ENCODE measurements at regions not wholly inside any gene's neighbourhood (a gene's known extent, or its start where the extent isn't known, plus 50 kb on each side); places are given as distances from the start of the nearest gene placed in this dataset.
A peak's percentile ranks its signal among the peaks of the same experiment; 100 is the strongest.

DNA sequence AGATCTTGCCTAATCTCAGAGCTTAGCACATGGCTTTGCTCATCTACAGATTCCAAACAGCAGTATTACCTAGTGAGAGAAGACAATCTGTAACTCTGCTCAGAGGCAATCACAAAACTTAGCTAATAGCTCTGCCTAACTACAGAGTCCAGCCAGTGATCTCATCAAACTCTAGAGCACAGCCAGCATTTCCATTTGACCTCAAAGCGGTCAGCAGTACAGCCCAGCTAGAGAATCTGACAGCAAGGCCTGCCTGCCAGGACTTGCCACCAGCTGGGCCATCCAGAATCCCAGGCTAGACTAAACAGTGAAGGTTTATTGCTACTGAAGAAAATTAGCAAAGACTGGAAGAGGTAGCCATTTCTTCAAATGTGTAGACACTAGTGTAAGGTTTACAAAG, 217.9 kb upstream of the VLDLR start:
- Histone ChIP-seq H3K4me2 (ENCODE audit: low read length) (no peak overlapping the region), H2AFZ (no peak overlapping the region), H3K4me3 (ENCODE audit: low read depth, low read length) (no peak overlapping the region), H3K27me3 (ENCODE audit: control insufficient read depth, insufficient read depth, low read length) (no peaks in the 10 kb centered on the region), H3K4me1 (no peaks in the 10 kb centered on the region), H3K36me3 (ENCODE audit: control insufficient read depth, insufficient read depth, low read length) (no peaks in the 10 kb centered on the region), H3K9ac (no peak overlapping the region), H3K27ac (no peak overlapping the region), H3K9me3 (ENCODE audit: control insufficient read depth, low read length) (no peaks in the 10 kb centered on the region), H3K79me2 (no peaks in the 10 kb centered on the region)
- TF ChIP-seq, protein P1, sequence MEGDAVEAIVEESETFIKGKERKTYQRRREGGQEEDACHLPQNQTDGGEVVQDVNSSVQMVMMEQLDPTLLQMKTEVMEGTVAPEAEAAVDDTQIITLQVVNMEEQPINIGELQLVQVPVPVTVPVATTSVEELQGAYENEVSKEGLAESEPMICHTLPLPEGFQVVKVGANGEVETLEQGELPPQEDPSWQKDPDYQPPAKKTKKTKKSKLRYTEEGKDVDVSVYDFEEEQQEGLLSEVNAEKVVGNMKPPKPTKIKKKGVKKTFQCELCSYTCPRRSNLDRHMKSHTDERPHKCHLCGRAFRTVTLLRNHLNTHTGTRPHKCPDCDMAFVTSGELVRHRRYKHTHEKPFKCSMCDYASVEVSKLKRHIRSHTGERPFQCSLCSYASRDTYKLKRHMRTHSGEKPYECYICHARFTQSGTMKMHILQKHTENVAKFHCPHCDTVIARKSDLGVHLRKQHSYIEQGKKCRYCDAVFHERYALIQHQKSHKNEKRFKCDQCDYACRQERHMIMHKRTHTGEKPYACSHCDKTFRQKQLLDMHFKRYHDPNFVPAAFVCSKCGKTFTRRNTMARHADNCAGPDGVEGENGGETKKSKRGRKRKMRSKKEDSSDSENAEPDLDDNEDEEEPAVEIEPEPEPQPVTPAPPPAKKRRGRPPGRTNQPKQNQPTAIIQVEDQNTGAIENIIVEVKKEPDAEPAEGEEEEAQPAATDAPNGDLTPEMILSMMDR (IDR thresholded peaks at IDR 0.05), result no peak

DNA sequence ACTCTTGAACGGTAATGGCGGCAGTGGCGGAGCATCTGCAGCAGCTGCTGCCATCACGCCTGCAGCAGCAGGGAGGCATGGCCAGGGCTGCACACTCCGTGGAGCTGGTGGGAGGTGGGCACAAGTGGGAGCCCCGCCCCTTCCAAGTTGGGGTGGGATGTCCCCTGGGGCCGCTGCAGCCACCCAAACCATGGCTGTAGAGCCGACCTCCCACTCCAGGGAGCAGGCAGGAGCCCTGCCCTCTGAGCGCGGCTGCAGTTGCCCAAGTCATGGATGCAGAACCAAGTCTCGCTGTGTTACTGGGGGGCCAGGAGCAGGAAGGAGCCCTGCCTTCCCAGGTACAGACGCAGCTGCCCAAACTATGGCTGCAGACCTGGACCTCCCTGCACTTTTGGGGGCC, 215.3 kb upstream of the VLDLR start:
- H3K4me1 ChIP-seq, result no peaks in the 10 kb centered on the region
- no peaks in the 10 kb centered on the region for H3K36me3 ChIP-seq (ENCODE audit: control insufficient read depth, insufficient read depth, low read length)
- no peak overlapping the region for H3K9ac ChIP-seq
- H3K27ac ChIP-seq, result no peak overlapping the region
- no peaks in the 10 kb centered on the region for H3K27me3 ChIP-seq (ENCODE audit: control insufficient read depth, insufficient read depth, low read length)
- TF ChIP-seq, protein P1 (IDR thresholded peaks at IDR 0.05), result no peak
- no peaks in the 10 kb centered on the region for H3K79me2 ChIP-seq
- H3K4me2 ChIP-seq (ENCODE audit: low read length), result no peak overlapping the region
- no peaks in the 10 kb centered on the region for H3K9me3 ChIP-seq (ENCODE audit: control insufficient read depth, low read length)
- no peak overlapping the region for H2AFZ ChIP-seq
- no peak overlapping the region for H3K4me3 ChIP-seq (ENCODE audit: low read depth, low read length)

DNA sequence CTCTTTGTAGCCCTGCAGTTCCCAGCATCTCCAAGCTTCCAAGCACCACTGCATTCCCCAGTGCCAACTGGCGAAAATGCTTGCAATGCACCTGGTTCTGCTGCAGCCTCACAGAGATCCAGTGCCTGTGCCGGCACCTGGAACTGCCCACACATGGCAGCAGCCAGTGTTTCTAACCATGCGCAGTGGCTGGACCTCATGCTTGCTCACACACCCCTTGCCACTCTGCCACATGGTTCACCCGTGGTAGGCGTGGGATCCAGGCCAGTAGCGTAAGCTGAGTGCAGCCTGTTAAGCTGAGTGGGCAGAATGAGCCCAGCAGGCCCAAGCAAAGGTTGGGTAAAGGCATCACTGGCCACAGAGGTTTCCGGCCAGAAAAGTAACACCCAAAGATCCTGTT, 214.1 kb upstream of the VLDLR start:
- Histone ChIP-seq H3K9me3 (ENCODE audit: control insufficient read depth, low read length) (no peaks in the 10 kb centered on the region), H3K79me2 (no peaks in the 10 kb centered on the region), H3K4me3 (ENCODE audit: low read depth, low read length) (no peak overlapping the region), H3K9ac (no peak overlapping the region), H3K36me3 (ENCODE audit: control insufficient read depth, insufficient read depth, low read length) (no peaks in the 10 kb centered on the region), H3K27me3 (ENCODE audit: control insufficient read depth, insufficient read depth, low read length) (no peaks in the 10 kb centered on the region), H3K4me1 (peaks cover 7% of the 10 kb centered on the region), H2AFZ (no peak overlapping the region), H3K27ac (no peak overlapping the region), H3K4me2 (ENCODE audit: low read length) (no peak overlapping the region)
- TF ChIP-seq, protein P1 (IDR thresholded peaks at IDR 0.05), result no peak

DNA sequence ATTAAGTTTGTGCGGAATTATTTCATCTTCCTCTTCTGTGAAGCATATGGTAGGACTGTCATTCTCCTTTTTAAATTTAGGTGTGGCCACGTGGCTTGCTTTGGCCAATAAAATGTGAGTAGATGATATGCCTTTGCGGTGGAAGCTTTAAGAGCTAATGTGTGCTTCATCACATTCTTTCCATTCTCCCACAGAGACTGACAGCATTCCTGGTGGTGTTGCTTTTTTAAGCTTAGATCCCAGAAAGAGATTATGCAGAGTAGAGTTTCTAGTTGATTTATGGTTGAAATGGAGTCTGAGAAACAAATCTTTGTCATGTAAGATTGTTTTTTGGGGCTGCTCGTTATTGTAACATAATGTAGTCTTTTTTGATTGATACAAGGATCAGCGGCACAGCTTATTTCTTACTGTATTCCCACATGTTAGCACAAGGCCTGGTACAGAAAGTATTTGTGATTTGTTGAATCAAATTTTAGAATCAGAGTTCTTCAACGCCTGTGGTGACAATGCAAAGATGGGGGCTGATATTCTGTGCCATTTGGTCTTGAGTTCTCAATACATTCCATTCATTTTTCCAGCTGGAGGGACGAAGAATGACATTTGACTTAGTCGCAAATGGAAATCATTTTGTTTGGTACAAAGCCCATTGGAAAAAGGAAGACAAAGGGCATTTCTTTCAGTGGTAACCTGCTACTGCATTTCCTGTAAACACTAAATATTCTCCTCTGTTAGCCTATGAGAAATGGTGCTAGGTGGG, 209.9 kb upstream of the VLDLR start:
- no peaks in the 10 kb centered on the region for H3K9me3 ChIP-seq (ENCODE audit: control insufficient read depth, low read length)
- no peak overlapping the region for H3K9ac ChIP-seq
- TF ChIP-seq, protein P1 (IDR thresholded peaks at IDR 0.05), result no peak
- no peak overlapping the region for H3K4me3 ChIP-seq (ENCODE audit: low read depth, low read length)
- no peaks in the 10 kb centered on the region for H3K36me3 ChIP-seq (ENCODE audit: control insufficient read depth, insufficient read depth, low read length)
- H3K27ac ChIP-seq, result peak overlapping the region; percentile 29
- H3K27me3 ChIP-seq (ENCODE audit: control insufficient read depth, insufficient read depth, low read length), result no peaks in the 10 kb centered on the region
- peaks cover 7% of the 10 kb centered on the region for H3K4me1 ChIP-seq
- peak overlapping the region; percentile 38 for H2AFZ ChIP-seq
- H3K79me2 ChIP-seq, result no peaks in the 10 kb centered on the region
- peak overlapping the region; percentile 15 for H3K4me2 ChIP-seq (ENCODE audit: low read length)

Data from parathyroid adenoma (tissue), 2 donors.